Transverse colon (tissue), 4 donors: ENCODE measurements at regions not wholly inside any gene's neighbourhood (a gene's known extent, or its start where the extent isn't known, plus 50 kb on each side); places are given as distances from the start of the nearest gene placed in this dataset.
"Not testable (repeated sequence)": the region's sequence is repeated elsewhere in the genome, so short reads cannot be mapped to it uniquely, and the experiment has no call there.

Source experiments
- DNase-seq: peaks from one replicate; pipeline ENCODE4 v3.0.0-alpha.2; 2019
- H3K27ac ChIP-seq, 4 donors: fragments of 200-600 bp; sonication (generic); 2 replicates each; pipeline ENCODE4 v1.5.1; 2016 to 2018; ENCODE audit warnings: inconsistent platforms in 4 of 4
- H3K27me3 ChIP-seq: fragments of 200-600 bp; sonication (generic); 2 replicates; pipeline ENCODE4 v1.5.1; 2017; ENCODE audit warnings: inconsistent platforms
- H3K36me3 ChIP-seq, 4 donors: fragments of 200-600 bp; sonication (generic); 2 replicates each; pipeline ENCODE4 v1.5.1; 2017 to 2019; ENCODE audit warnings: inconsistent platforms in 4 of 4
- H3K4me1 ChIP-seq, 4 donors: fragments of 200-600 bp; sonication (generic); 2 replicates each; pipeline ENCODE4 v1.5.1; 2017 to 2020; ENCODE audit warnings: inconsistent platforms in 4 of 4
- H3K4me3 ChIP-seq, 4 donors: fragments of 200-600 bp; sonication (generic); 1 replicate in 1 of 4; 2 replicates in 3 of 4; pipeline versions ENCODE4 v1.5.1 to v1.6.1; 2017 to 2019; ENCODE audit warnings: inconsistent platforms in 4 of 4
- H3K9me3 ChIP-seq, 2 donors: fragments of 200-600 bp; sonication (generic); 2 replicates each; pipeline ENCODE4 v1.5.1; 2017 to 2019; ENCODE audit warnings: inconsistent platforms in 2 of 2
- CTCF ChIP-seq, 5 experiments: fragments of 200-600 bp in 3 of 5; fragments of 450-650 bp in 2 of 5; sonication (generic) in 3 of 5; IDR thresholded peaks; 1 replicate in 2 of 5; 2 replicates in 3 of 5; pipeline ENCODE4 v1.5.1; 2016 to 2017; ENCODE audit warnings: antibody characterized with exemption in 5 of 5, inconsistent platforms in 3 of 5, mild to moderate bottlenecking in 2 of 5, moderate library complexity in 1 of 5
- EP300 ChIP-seq: sonication (generic); formaldehyde crosslinking; IDR thresholded peaks from one replicate; pipeline ENCODE4 v1.6.1; 2017; ENCODE audit warnings: antibody characterized with exemption, low read depth
- POLR2A ChIP-seq: fragments of 450-650 bp; IDR thresholded peaks from one replicate; pipeline ENCODE4 v1.6.1; 2016; ENCODE audit warnings: antibody characterized with exemption, mild to moderate bottlenecking, moderate library complexity
- POLR2AphosphoS5 ChIP-seq, 3 donors: sonication (generic); formaldehyde crosslinking; IDR thresholded peaks; one replicate each; pipeline ENCODE4 v1.6.1; 2016; ENCODE audit warnings: antibody characterized with exemption in 3 of 3
- WGBS, 2 donors: methylation state at CpG; one replicate each; pipeline ENCODE4 v1.1.5; 2018; ENCODE audit warnings: low coverage in 1 of 2; 5-methylcytosine and 5-hydroxymethylcytosine counted together
- in situ Hi-C, 4 donors: fragments of 200-750 bp; cut with MboI; loops; one replicate each; pipeline versions ENCODE4 v1.15.0 to v1.15.1; 2017; ENCODE audit warnings: low sequenced_read_pairs in 3 of 4, low pct_ligation_motif_present in 1 of 4, low pct_unique_long_range_greater_than_20kb in 1 of 4
- intact Hi-C: fragments of 100-400 bp; cut with DNase I; formaldehyde crosslinking; loops from one replicate; pipeline ENCODE4 v1.15.1; 2023; ENCODE audit warnings: low total_unique reads

GRCh38 chr1:105467549-105467948 lies 1588.9 kb upstream of the PRMT6 start:
- Histone ChIP-seq H3K9me3 (no peaks in the 10 kb centered on the region), H3K27me3 (no peaks in the 10 kb centered on the region), H3K4me3 (no peak overlapping the region), H3K36me3 (no peaks in the 10 kb centered on the region), H3K4me1 (no peaks in the 10 kb centered on the region), H3K27ac (no peak overlapping the region)
- in situ Hi-C loops (no loop called here), intact Hi-C loops (no loop called here)
- DNase-seq = no peak
- TF ChIP-seq EP300 = no peak
- TF ChIP-seq CTCF (IDR thresholded peaks at IDR 0.05) = no peak
- no peak for TF ChIP-seq POLR2AphosphoS5 (IDR thresholded peaks at IDR 0.05)
- TF ChIP-seq POLR2A = no peak

- H3K4me1 ChIP-seq, intact Hi-C loops, H3K36me3 ChIP-seq, H3K4me3 ChIP-seq, H3K9me3 ChIP-seq, H3K27ac ChIP-seq, H3K27me3 ChIP-seq, in situ Hi-C loops, DNase-seq: not testable (repeated sequence)
- WGBS, 2 donors = 73 to 88% methylated on average over 4 to 7 of the region's 7 CpGs
Observed at GRCh38 chr1:105470541-105470940, 1585.9 kb upstream of the PRMT6 start.

GRCh38 chr1:105483436-105483835 lies 1573.0 kb upstream of the PRMT6 start:
- intact Hi-C loops = no loop called here
- Histone ChIP-seq H3K9me3 (peaks cover 0 to 3% of the 10 kb centered on the region in 2 donors), H3K4me3 (no peak overlapping the region), H3K4me1 (no peaks in the 10 kb centered on the region), H3K27ac (no peak overlapping the region), H3K27me3 (no peaks in the 10 kb centered on the region), H3K36me3 (no peaks in the 10 kb centered on the region)
- TF ChIP-seq CTCF (IDR thresholded peaks at IDR 0.05) (no peak), POLR2AphosphoS5 (IDR thresholded peaks at IDR 0.05) (no peak), POLR2A (no peak), EP300 (no peak)
- in situ Hi-C loops = no loop called here
- no peak for DNase-seq

GRCh38 chr1:105485207-105485606 lies 1571.3 kb upstream of the PRMT6 start:
- no peak for DNase-seq
- Histone ChIP-seq H3K27ac (no peak overlapping the region), H3K4me1 (no peaks in the 10 kb centered on the region), H3K36me3 (no peaks in the 10 kb centered on the region), H3K9me3 (peaks cover 0 to 3% of the 10 kb centered on the region in 2 donors), H3K4me3 (no peak overlapping the region), H3K27me3 (no peaks in the 10 kb centered on the region)
- TF ChIP-seq CTCF (IDR thresholded peaks at IDR 0.05) = no peak
- TF ChIP-seq POLR2A = no peak
- TF ChIP-seq EP300 = no peak
- no peak for TF ChIP-seq POLR2AphosphoS5 (IDR thresholded peaks at IDR 0.05)
- intact Hi-C loops = no loop called here
- WGBS, 2 donors = 76 to 85% methylated on average over 2 of the region's 2 CpGs
- in situ Hi-C loops = no loop called here

- in situ Hi-C loops (no loop called here), intact Hi-C loops (no loop called here)
- Histone ChIP-seq H3K9me3 (no peaks in the 10 kb centered on the region), H3K36me3 (no peaks in the 10 kb centered on the region), H3K4me1 (no peaks in the 10 kb centered on the region), H3K27ac (no peak overlapping the region), H3K27me3 (no peaks in the 10 kb centered on the region), H3K4me3 (no peak overlapping the region)
- no peak for DNase-seq
- no peak for TF ChIP-seq EP300
- no peak for TF ChIP-seq CTCF (IDR thresholded peaks at IDR 0.05)
- TF ChIP-seq POLR2A = no peak
- TF ChIP-seq POLR2AphosphoS5 (IDR thresholded peaks at IDR 0.05) = no peak
- 64 to 70% methylated on average over 3 to 4 of the region's 4 CpGs for WGBS, 2 donors
Observed at GRCh38 chr1:105492921-105493320, 1563.6 kb upstream of the PRMT6 start.
